Endodermal cell (in vitro differentiated cells): ENCODE measurements at regions not wholly inside any gene's neighbourhood (a gene's known extent, or its start where the extent isn't known, plus 50 kb on each side); places are given as distances from the start of the nearest gene placed in this dataset.

Experiments used
- DNase-seq: peaks from one replicate; pipeline ENCODE4 v3.0.0-alpha.2; 2017
- H3K27ac ChIP-seq: 2 replicates; pipeline ENCODE4 v1.5.1; 2013; ENCODE audit warnings: mild to moderate bottlenecking, low read depth, low read length, moderate library complexity
- H3K27me3 ChIP-seq: 2 replicates; pipeline ENCODE4 v1.6.1; 2013; ENCODE audit warnings: mild to moderate bottlenecking, low read length, moderate library complexity; ENCODE audit not compliant: insufficient read depth, control insufficient read depth, poor library complexity, severe bottlenecking
- H3K36me3 ChIP-seq: 2 replicates; pipeline ENCODE4 v1.7.0; 2013; ENCODE audit warnings: mild to moderate bottlenecking, low read length, moderate library complexity; ENCODE audit not compliant: control insufficient read depth, insufficient read depth
- H3K4me1 ChIP-seq: one replicate; pipeline ENCODE4 v1.7.0; 2013; ENCODE audit warnings: low read length; ENCODE audit not compliant: control insufficient read depth, insufficient read depth
- H3K4me3 ChIP-seq: 2 replicates; pipeline ENCODE4 v1.5.1; 2013; ENCODE audit warnings: mild to moderate bottlenecking, low read length, moderate library complexity
- H3K9ac ChIP-seq: 2 replicates; pipeline ENCODE4 v1.6.1; 2013; ENCODE audit warnings: mild to moderate bottlenecking, low read length, moderate library complexity; ENCODE audit not compliant: poor library complexity, severe bottlenecking; ENCODE audit errors: extremely low read depth
- H3K9me3 ChIP-seq: 2 replicates; pipeline ENCODE4 v1.6.1; 2013; ENCODE audit warnings: mild to moderate bottlenecking, low read length, moderate library complexity; ENCODE audit not compliant: control insufficient read depth
- H3K27ac Mint-ChIP-seq: 2 replicates; pipeline ENCODE4 v1.8.0; 2020; ENCODE audit warnings: mixed read lengths
- H3K27me3 Mint-ChIP-seq: 2 replicates; pipeline ENCODE4 v1.8.0; 2021; ENCODE audit warnings: mild to moderate bottlenecking, mixed read lengths; ENCODE audit not compliant: insufficient read depth
- H3K36me3 Mint-ChIP-seq: 2 replicates; pipeline ENCODE4 v1.8.0; 2020; ENCODE audit warnings: low read depth, mixed read lengths
- H3K4me1 Mint-ChIP-seq: 2 replicates; pipeline ENCODE4 v1.8.0; 2020; ENCODE audit warnings: mixed read lengths
- H3K4me3 Mint-ChIP-seq: 2 replicates; pipeline ENCODE4 v1.8.0; 2020; ENCODE audit warnings: mild to moderate bottlenecking, moderate library complexity, mixed read lengths
- H3K9me3 Mint-ChIP-seq: 2 replicates; pipeline ENCODE4 v1.8.0; 2020; ENCODE audit warnings: mild to moderate bottlenecking, mixed read lengths
- WGBS, 2 experiments: methylation state at CpG; one replicate each; pipeline versions ENCODE4 v1.1.5 to v1.1.7; 2013; ENCODE audit warnings: missing lambda C conversion rate in 2 of 2, mixed read lengths in 1 of 2; ENCODE audit not compliant: insufficient coverage in 1 of 2, insufficient read length in 1 of 2; 5-methylcytosine and 5-hydroxymethylcytosine counted together
- TF ChIP-seq, protein P1 (sequence below): fragments of 200-600 bp; sonication (generic); conservative IDR thresholded peaks from 2 replicates; pipeline ENCODE4 v1.5.0; 2021; ENCODE audit warnings: antibody characterized with exemption, mild to moderate bottlenecking

DNA sequence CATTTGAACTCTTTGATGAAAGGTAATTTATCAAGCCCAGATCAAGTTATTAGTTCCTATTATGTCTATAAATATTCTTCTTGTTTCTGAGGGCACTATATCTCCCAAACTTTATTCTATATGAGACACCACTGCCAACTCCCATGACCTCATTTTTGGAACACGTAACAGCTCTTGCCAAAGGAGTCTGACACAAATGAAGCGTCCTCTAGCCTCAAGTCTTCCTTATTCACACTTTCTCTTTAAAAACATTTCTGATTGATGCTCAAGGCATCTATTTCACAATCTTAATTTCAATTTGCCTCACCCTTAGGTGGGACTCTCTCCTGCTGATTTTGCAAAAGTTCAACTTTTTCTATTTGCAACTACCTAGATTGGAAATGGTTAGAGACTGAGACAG lies 848.4 kb downstream of the GATA3 start:
- H3K36me3 ChIP-seq, result no peaks in the 10 kb centered on the region
- 91 to 95% methylated on average over 2 of the region's 2 CpGs for WGBS, 2 experiments
- peaks cover 3% of the 10 kb centered on the region for H3K4me1 ChIP-seq
- H3K27me3 Mint-ChIP-seq, result peaks cover 27% of the 10 kb centered on the region
- H3K36me3 Mint-ChIP-seq, result no peaks in the 10 kb centered on the region
- no peak overlapping the region for H3K27ac Mint-ChIP-seq
- DNase-seq, result no peak
- H3K27me3 ChIP-seq, result peaks cover 20% of the 10 kb centered on the region
- no peaks in the 10 kb centered on the region for H3K9me3 Mint-ChIP-seq
- H3K9ac ChIP-seq, result no peak overlapping the region
- peaks cover 13% of the 10 kb centered on the region for H3K4me1 Mint-ChIP-seq
- no peak overlapping the region for H3K4me3 Mint-ChIP-seq
- TF ChIP-seq, protein P1, sequence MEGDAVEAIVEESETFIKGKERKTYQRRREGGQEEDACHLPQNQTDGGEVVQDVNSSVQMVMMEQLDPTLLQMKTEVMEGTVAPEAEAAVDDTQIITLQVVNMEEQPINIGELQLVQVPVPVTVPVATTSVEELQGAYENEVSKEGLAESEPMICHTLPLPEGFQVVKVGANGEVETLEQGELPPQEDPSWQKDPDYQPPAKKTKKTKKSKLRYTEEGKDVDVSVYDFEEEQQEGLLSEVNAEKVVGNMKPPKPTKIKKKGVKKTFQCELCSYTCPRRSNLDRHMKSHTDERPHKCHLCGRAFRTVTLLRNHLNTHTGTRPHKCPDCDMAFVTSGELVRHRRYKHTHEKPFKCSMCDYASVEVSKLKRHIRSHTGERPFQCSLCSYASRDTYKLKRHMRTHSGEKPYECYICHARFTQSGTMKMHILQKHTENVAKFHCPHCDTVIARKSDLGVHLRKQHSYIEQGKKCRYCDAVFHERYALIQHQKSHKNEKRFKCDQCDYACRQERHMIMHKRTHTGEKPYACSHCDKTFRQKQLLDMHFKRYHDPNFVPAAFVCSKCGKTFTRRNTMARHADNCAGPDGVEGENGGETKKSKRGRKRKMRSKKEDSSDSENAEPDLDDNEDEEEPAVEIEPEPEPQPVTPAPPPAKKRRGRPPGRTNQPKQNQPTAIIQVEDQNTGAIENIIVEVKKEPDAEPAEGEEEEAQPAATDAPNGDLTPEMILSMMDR, result no peak
- no peak overlapping the region for H3K4me3 ChIP-seq
- H3K9me3 ChIP-seq, result no peaks in the 10 kb centered on the region
- H3K27ac ChIP-seq, result no peak overlapping the region

DNA sequence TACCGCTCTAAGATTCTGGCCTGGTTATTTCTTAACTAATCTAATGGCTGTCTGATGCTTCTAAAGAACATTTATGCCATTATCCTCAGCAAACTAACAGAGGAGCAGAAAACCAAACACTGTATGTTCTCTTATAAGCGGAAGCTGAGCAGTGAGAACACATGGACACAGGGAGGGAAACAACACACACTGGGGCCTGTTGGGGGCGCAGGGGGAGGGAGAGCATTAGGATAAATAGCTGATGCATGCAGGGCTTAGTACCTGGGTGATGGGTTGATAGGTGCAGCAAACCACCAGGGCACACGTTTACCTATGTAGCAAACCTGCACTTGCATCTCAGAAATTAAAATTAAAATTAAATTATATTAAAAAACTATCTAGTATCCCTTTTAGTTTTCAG lies 853.5 kb downstream of the GATA3 start:
- no peak overlapping the region for H3K4me3 ChIP-seq
- H3K9ac ChIP-seq, result no peak overlapping the region
- TF ChIP-seq, protein P1, result peak; percentile 72
- Mint-ChIP-seq H3K9me3 (no peaks in the 10 kb centered on the region), H3K27me3 (peaks cover 13% of the 10 kb centered on the region), H3K36me3 (no peaks in the 10 kb centered on the region), H3K4me1 (peaks cover 28% of the 10 kb centered on the region), H3K4me3 (no peak overlapping the region), H3K27ac (no peak overlapping the region)
- no peaks in the 10 kb centered on the region for H3K36me3 ChIP-seq
- H3K27me3 ChIP-seq, result peaks cover 5% of the 10 kb centered on the region
- DNase-seq, result peak; percentile 82
- peaks cover 7% of the 10 kb centered on the region for H3K4me1 ChIP-seq
- 75 to 84% methylated on average over 2 to 3 of the region's 4 CpGs for WGBS, 2 experiments
- H3K9me3 ChIP-seq, result no peaks in the 10 kb centered on the region
- no peak overlapping the region for H3K27ac ChIP-seq

DNA sequence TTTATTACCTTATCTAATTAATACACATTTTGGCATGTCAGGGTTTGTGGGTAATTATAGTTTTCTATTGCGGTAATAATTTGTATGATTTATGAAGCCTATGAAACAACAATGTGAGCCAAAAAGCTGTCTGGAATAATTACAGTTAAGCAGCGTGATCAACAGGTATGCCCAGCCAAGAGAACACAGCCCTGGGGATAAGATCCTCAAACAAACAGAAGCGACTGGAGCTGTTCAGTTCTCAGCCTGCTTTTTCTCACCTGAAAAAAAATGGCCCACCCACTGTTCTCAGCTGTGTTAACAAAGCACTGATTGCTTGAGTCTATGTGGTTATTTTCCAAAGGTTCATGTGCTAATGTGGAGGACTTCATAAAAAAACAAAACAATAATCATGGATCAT lies 855.8 kb downstream of the GATA3 start:
- Histone ChIP-seq H3K9me3 (no peaks in the 10 kb centered on the region), H3K27me3 (no peaks in the 10 kb centered on the region), H3K36me3 (no peaks in the 10 kb centered on the region), H3K9ac (no peak overlapping the region), H3K27ac (no peak overlapping the region), H3K4me1 (peaks cover 4% of the 10 kb centered on the region), H3K4me3 (no peak overlapping the region)
- Mint-ChIP-seq H3K27ac (no peak overlapping the region), H3K9me3 (no peaks in the 10 kb centered on the region), H3K4me1 (peaks cover 19% of the 10 kb centered on the region), H3K4me3 (no peak overlapping the region), H3K36me3 (no peaks in the 10 kb centered on the region), H3K27me3 (peaks cover 5% of the 10 kb centered on the region)
- TF ChIP-seq, protein P1, result no peak
- 76 to 81% methylated on average over 3 of the region's 3 CpGs for WGBS, 2 experiments
- peak; percentile 49 for DNase-seq
